Spleen (tissue), 7 donors: ENCODE measurements at regions not wholly inside any gene's neighbourhood (a gene's known extent, or its start where the extent isn't known, plus 50 kb on each side); places are given as distances from the start of the nearest gene placed in this dataset.

Experiments
- POLR2A ChIP-seq, 3 donors: fragments of 450-650 bp; IDR thresholded peaks; one replicate each; pipeline ENCODE4 v1.5.1; 2017; ENCODE audit warnings: antibody characterized with exemption in 3 of 3, mild to moderate bottlenecking in 1 of 3
- POLR2AphosphoS5 ChIP-seq, 3 donors: sonication (generic); formaldehyde crosslinking; IDR thresholded peaks; one replicate each; pipeline ENCODE4 v1.5.1; 2017; ENCODE audit warnings: antibody characterized with exemption in 3 of 3
- TF ChIP-seq, protein P1 (sequence below), 11 experiments: fragments of 200-600 bp in 7 of 11; fragments of 450-650 bp in 4 of 11; sonication (generic) in 4 of 11; IDR thresholded peaks in 8 of 11; conservative IDR thresholded peaks in 3 of 11; 1 replicate in 7 of 11; 2 replicates in 4 of 11; pipeline versions ENCODE4 v1.4.0 to v1.8.0; 2016 to 2021; ENCODE audit warnings: antibody characterized with exemption in 11 of 11, inconsistent platforms in 4 of 11, mild to moderate bottlenecking in 1 of 11
- donor health status: DM: no; HTN: no; CAD: no; lungs with moderate emphysema.
- donor health status: DM: no; HTN: no; CAD: no.
- donor health status: DM: no; HTN: no; CAD: no.

DNA sequence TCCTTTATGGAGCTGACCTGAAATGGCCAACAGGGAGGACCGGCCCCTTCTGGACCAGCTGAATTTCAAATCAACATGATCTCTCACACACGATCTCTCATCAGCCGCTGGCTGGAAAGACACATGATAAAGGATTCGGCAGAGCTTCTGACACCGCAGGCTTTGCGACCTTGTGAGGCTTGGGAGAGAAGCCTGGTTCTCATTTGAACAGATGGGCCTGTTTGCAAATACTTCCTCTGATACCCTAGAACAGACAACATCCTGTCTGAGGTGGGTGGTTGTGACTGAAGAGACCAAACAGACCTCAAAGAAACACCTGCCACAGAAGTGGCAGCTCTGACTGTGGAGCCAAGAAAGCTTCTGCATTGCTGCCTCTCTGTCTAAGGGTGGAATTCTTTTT is 77.9 kb upstream of the SDK2 start:
- TF ChIP-seq, protein P1, sequence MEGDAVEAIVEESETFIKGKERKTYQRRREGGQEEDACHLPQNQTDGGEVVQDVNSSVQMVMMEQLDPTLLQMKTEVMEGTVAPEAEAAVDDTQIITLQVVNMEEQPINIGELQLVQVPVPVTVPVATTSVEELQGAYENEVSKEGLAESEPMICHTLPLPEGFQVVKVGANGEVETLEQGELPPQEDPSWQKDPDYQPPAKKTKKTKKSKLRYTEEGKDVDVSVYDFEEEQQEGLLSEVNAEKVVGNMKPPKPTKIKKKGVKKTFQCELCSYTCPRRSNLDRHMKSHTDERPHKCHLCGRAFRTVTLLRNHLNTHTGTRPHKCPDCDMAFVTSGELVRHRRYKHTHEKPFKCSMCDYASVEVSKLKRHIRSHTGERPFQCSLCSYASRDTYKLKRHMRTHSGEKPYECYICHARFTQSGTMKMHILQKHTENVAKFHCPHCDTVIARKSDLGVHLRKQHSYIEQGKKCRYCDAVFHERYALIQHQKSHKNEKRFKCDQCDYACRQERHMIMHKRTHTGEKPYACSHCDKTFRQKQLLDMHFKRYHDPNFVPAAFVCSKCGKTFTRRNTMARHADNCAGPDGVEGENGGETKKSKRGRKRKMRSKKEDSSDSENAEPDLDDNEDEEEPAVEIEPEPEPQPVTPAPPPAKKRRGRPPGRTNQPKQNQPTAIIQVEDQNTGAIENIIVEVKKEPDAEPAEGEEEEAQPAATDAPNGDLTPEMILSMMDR (IDR thresholded peaks at IDR 0.05 in 8 of 11, conservative IDR thresholded peaks at IDR 0.05 in 3 of 11), result no peak
- TF ChIP-seq POLR2A (IDR thresholded peaks at IDR 0.05) (no peak), POLR2AphosphoS5 (IDR thresholded peaks at IDR 0.05) (no peak)
